GM21423 (cell line): ENCODE measurements at regions not wholly inside any gene's neighbourhood (a gene's known extent, or its start where the extent isn't known, plus 50 kb on each side); places are given as distances from the start of the nearest gene placed in this dataset.
A peak's percentile ranks its signal among the peaks of the same experiment; 100 is the strongest.

Source experiments
- ATAC-seq: cut with Tn5 transposase; IDR thresholded peaks from one replicate; pipeline ENCODE4 v1.9.1; 2021; ENCODE audit warnings: mild to moderate bottlenecking, moderate library complexity; ENCODE audit not compliant: unreplicated experiment

DNA sequence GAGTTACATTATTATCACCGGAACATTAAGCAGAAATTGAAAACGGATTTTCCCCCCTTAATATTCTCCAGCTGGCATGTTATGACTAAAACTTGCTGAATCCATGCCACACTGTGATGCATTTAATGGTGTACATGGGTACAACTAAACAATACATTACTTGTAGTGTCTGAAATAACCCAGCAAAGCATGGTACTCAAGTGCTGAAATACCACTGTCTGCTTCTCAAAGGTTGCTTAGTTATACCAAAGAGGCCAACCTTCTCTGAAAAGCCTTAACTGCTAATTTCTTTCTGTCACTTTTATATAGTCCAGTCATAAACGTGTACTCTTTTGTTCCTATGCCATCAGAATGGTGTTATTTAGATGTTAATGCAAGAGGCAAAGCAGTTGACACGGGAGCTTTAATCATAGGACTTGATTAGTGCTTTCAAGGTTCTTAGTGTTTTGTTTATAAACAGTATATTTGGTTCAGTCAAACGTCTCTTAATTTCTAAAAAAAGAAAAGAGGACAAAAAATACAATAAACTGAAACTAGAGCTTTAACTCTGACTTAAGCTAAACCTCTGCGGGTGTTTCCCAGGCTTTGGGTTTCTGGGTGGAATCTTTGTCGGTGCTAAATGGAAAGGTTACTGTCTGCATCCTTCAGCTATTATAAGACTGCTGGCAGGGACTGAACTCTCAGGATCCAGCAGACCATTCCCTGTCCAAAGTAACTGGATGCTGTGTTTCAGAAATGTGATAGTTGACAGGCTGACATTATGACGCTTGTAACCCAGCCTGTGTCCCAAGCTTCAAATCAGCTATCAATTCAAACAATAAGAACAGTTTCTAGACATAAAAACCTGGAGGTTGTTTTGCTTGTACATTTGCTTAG, 202.6 kb downstream of the PPP1R3A start:
- ATAC-seq = no peak

- ATAC-seq = no peak
Measured at GRCh38 chr7:113715262-113715661, 203.5 kb downstream of the PPP1R3A start.

DNA sequence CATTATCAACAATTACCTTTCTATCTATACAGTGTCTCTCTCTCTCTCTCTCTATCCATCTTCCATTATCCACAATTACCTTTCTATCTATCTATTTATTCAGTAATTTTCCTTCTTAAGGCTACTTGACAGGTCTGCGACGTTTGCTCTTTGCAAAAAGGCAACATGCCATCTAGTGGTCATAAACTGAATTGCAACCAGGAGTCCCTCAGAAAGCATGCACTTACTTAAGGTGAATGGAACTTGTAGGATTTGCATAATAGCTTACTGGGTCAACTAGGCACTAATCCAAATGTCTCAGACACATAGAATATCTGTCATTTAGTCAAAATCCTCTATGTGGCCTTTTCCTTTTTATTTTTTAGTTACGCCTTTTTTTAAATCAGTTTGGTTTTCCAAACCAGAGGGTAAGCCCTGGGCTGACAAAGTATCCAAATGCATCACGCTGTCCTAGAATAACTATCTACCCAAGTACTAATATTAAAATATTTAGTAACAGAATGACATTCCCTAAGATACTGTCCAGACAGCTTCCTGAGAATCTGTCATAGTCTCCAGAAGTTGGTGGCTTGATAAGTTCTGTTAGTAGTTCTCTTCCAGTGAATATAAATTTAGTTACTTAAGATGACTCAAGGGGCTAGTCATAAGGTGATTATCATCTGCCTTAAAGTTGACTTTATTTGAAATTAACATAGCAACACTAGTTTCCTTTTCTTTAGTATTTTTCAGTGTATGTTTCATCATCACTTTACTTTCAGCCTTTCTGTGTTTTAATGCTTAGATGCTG, 208.3 kb downstream of the PPP1R3A start:
- peak; percentile 99 for ATAC-seq

GRCh38 chr7:113705439-113705838, 213.4 kb downstream of the PPP1R3A start:
- ATAC-seq = no peak

DNA sequence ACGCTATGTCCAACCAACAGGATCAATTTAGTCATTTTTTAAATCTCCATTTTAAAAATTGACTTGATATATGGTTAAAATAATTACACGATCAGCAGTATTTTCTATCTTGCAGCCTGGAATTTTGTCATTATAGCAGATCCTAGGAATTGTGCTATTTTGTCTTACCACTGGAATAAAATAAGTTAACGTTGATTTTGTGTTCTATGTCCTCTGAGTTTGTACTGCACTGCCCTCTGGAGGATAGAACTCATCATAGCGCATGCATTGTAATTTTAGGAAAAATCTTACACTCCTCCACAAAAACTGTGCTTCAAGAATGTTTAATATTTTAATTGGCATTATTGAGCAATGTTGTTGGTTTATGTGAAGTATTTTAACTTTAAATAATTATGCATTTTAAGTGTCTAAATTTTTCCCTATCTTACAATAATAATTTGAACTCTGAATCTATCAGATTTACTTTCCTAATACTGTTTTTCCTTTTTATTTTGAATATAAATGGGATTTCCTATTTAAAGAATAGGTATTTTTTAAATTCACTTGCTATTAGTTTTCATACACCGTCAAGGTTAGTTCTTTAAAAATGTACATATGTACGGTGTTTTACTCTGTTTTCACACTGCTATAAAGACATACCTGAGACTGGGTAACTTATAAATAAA, 220.1 kb downstream of the PPP1R3A start:
- peak; percentile 51 for ATAC-seq

- ATAC-seq = no peak
Measured at GRCh38 chr7:113694149-113694548, 224.7 kb downstream of the PPP1R3A start.

GRCh38 chr7:113684165-113684564, 234.6 kb downstream of the PPP1R3A start:
- ATAC-seq = no peak

DNA sequence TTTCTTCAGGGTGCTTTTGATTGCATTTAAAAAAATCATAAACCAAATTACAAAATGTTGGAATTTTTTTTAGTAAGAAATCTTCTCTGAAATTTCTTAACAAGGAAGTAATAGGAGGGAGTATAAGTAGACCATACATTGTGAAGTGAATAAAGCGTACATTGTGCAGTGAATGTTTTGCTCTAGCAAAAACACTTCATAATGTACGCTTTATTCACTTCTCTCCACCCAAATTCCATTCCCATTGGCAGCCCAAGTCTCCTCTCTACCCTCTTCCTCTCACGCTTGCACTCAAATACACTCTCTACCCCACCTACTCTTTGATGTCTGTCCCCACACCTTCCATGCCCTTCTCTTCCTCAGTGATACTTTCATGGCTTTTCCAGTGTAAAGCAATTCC, 241.0 kb downstream of the PPP1R3A start:
- no peak for ATAC-seq

GRCh38 chr7:113664867-113665266, 253.9 kb downstream of the PPP1R3A start:
- ATAC-seq = no peak

- no peak for ATAC-seq
Measured at GRCh38 chr7:113659416-113659815, 259.4 kb downstream of the PPP1R3A start.

DNA sequence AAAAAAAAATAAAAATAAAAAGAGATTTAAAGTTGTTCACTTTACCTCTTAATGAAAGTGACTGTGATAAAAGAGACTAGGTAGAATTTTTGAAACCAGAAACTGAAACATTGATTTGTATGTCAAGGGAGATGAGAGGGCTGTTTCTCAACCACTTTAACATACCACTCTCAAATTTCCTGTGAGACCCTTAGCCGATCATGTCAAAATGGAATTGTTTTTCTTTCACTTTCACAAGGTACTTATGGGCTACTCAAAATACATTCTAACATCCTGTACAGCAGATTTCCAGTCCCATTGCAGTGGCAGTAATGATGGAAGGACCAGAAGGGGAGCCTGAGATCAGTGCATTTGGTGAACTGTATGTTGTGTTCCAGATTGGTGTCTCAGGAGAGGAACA, 261.2 kb downstream of the PPP1R3A start:
- ATAC-seq = peak; percentile 94

DNA sequence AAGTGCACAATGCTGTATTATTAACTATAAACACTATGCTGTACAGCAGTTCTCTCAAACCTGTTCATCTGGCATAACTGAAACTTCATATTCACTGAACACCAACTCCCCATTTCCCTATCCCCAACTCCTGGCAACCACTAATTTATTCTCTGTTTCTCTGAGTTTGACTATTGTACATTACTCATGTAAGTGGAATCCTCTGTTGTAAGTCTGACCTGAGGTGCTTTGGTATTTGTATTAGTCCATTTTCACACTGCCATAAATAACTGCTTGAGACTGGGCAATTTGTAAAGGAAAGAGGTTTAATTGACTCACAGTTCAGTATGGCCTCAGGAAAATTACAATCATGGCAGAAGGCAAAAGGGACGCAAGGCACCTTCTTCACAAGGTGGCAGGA, 266.3 kb downstream of the PPP1R3A start:
- ATAC-seq = no peak

DNA sequence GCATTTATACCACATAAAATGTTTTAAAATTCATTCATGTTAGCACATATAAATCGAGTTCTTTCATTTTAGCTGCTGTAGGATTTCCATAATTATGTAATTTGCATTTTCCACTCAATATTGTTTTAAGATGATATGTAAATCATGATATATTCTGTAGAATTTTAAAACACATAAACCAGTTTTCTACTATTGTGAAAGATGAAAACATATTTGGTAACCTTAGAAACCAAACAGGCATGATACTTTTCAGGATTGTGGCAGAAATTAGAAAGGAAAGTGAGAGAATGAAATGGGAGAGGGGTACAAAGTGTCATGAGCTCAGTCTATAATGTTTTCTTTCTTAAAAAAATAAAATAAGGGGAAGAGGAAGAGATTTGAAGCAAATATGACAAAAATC, 269.3 kb downstream of the PPP1R3A start:
- no peak for ATAC-seq

DNA sequence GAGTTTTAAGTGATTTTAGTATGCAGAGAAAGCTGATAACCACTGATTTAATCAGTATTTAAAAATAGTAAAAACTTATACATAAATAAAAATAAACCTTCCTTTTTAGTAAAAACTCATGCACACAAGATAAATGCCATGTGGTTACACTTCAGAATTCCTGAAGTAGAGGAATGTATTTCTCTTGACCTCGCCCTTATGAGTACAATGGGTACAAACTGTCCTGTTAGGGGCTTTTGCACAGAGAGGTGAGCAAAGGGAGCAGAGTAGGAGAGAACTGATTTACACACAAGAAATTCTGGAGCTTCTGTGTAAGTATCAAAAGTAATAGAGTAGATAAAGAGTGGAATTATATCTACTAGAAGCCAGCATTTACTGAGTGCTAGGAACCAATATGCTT, 279.6 kb downstream of the PPP1R3A start:
- no peak for ATAC-seq

DNA sequence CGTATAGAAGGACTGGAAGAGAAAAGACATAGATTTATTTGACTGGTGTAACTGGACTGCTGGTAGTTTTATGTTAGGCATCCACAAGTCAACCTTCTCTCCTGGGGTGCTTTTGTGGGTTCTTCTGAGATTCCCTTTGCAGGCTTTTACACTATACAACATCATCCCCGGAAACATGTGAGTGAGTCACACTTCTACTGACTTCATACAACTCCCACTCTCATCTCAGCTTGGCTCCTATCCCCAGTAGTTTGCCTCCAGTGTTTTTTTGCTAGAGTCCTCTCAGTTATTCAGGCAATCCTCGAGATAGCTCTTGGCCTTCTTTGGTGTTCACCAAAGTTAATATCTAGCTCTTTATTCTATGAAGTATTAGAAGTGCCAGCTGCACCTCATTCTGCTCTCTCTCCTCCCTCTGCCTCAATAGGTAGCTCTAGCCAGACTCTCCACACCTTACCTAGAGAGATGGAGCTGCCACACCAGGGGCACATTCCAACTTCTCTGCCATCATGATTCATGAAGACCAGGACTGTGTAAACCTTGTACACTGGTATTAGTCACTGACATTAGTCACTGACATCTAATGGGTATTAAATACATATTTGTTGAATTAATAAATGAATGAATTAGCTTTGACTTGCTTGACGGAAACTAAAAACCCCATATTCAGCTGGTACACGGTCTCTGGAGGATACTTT, 281.9 kb downstream of the PPP1R3A start:
- no peak for ATAC-seq

DNA sequence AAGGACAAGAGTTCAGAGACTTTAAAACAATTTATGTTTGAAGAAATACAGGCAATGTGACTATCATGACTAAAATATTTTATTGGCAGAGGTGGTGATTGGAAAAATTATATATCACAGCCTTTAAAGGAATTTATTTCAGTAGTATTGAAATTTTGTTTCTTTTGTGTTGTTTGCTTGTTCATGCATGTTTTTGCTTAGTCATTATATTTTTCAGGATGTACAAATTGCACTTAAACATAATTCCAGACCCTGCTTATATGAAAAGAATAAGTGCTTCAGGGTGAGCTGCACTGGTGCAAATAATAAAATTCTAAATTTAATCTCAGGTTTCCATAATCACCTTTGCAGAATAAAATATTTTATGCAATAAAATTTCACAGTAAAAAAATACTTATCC, 283.3 kb downstream of the PPP1R3A start:
- no peak for ATAC-seq

- no peak for ATAC-seq
Measured at GRCh38 chr7:113633073-113633472, 285.7 kb downstream of the PPP1R3A start.

DNA sequence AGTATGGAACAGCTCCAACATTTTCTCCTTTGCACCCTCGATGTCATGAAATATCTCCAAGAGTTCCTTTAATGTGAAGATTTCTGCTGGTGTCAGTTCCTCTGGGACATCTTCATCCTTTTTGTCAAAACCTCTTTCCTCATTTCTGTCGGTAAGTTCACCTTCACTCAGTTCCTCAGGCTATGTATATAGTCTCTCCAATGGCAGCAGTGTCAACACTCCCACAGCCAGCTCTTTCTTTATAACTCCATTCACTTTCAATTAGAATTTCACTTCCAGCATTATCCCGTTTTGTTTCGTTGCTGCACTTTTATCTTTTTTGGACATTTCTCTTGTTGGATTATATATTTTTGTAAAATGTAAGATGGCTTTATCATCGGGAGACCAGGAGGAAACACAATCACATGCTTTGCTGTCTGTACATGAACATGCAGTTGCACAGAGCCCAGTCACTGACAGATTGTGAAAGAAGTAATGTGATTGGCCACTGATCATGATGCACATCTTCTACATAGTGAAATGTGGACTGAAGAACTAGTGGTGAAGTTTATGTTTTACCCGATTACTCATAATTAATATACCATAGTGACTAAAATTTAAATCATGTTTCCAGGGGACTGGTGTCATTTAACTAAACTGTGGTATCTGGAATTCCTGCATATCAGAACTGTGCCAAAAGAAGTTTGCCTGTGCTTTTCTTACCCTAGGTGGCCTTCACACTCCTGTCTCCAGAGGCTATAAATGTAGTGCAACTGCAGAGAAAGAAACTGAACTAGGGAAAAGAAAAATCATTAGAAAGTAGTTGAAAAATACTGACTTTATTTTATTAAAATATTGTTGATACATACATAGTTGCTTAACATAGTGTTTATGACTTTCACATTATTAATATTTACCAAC, 289.6 kb downstream of the PPP1R3A start:
- no peak for ATAC-seq

- no peak for ATAC-seq
Measured at GRCh38 chr7:113625494-113626102, 293.2 kb downstream of the PPP1R3A start.

DNA sequence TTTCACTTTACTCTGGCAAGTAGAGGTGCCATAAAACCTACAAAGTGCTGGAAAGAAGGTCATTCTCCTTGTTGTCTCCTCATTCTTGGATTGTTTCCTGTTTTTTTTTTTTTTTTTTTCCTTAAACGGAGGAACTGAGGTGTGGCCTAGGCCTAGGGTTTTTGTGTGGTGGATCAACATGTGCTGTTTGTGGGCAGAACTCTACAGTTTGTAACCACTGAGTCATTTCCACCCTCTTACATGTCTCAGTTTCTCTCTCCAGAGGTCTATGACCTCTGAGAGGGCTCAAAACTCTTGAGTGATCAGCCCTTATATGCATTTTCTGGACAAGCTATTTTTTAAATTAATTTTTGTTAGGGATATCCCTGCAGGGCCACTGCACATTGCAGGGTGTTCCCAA, 296.0 kb downstream of the PPP1R3A start:
- ATAC-seq = no peak
